Mesendoderm (in vitro differentiated cells): ENCODE measurements at regions not wholly inside any gene's neighbourhood (a gene's known extent, or its start where the extent isn't known, plus 50 kb on each side); places are given as distances from the start of the nearest gene placed in this dataset.
"Not testable (repeated sequence)": the region's sequence is repeated elsewhere in the genome, so short reads cannot be mapped to it uniquely, and the experiment has no call there.

Source experiments
- DNase-seq: peaks from one replicate; pipeline ENCODE4 v3.0.0; 2013
- H2AK5ac ChIP-seq: 2 replicates; pipeline ENCODE4 v1.6.1; 2013; ENCODE audit warnings: low read length, inconsistent platforms
- H2BK120ac ChIP-seq: 2 replicates; pipeline ENCODE4 v1.6.1; 2013; ENCODE audit warnings: low read depth, mild to moderate bottlenecking, low read length, moderate library complexity, mixed read lengths
- H2BK15ac ChIP-seq: replicated peaks from 2 replicates; pipeline ENCODE4 v1.6.1; 2013; ENCODE audit warnings: low read depth, mild to moderate bottlenecking, moderate library complexity
- H2BK5ac ChIP-seq: 2 replicates; pipeline ENCODE4 v1.6.1; 2013; ENCODE audit warnings: low read length, inconsistent platforms
- H3K18ac ChIP-seq: 2 replicates; pipeline ENCODE4 v1.6.1; 2013; ENCODE audit warnings: mild to moderate bottlenecking, low read length, mixed read lengths
- H3K23ac ChIP-seq: one replicate; pipeline ENCODE4 v1.6.1; 2013; ENCODE audit warnings: low read length
- H3K27ac ChIP-seq: 2 replicates; pipeline ENCODE4 v1.5.1; 2013; ENCODE audit warnings: low read depth, mild to moderate bottlenecking, inconsistent platforms, low read length, moderate library complexity
- H3K27me3 ChIP-seq: 2 replicates; pipeline ENCODE4 v1.6.1; 2013; ENCODE audit warnings: low read length, control low read depth, mild to moderate bottlenecking, inconsistent platforms; ENCODE audit not compliant: insufficient read depth, poor library complexity
- H3K36me3 ChIP-seq: 2 replicates; pipeline ENCODE4 v1.6.1; 2013; ENCODE audit warnings: low read length, inconsistent platforms; ENCODE audit not compliant: control insufficient read depth, insufficient read depth
- H3K4ac ChIP-seq: one replicate; pipeline ENCODE4 v1.6.1; 2013; ENCODE audit warnings: low read depth, mild to moderate bottlenecking, low read length, moderate library complexity
- H3K4me1 ChIP-seq: 2 replicates; pipeline ENCODE4 v1.6.1; 2013; ENCODE audit warnings: low read depth, low read length, inconsistent platforms; ENCODE audit not compliant: control insufficient read depth
- H3K4me2 ChIP-seq: 2 replicates; pipeline ENCODE4 v1.6.1; 2013; ENCODE audit warnings: low read length
- H3K4me3 ChIP-seq: 2 replicates; pipeline ENCODE4 v1.5.1; 2013; ENCODE audit warnings: mild to moderate bottlenecking, low read length
- H3K56ac ChIP-seq: one replicate; pipeline ENCODE4 v1.6.1; 2013; ENCODE audit warnings: low read length
- H3K79me1 ChIP-seq: 2 replicates; pipeline ENCODE4 v1.6.1; 2013; ENCODE audit warnings: low read length, inconsistent platforms
- H3K79me2 ChIP-seq: 2 replicates; pipeline ENCODE4 v1.6.1; 2013; ENCODE audit warnings: mild to moderate bottlenecking, low read length; ENCODE audit not compliant: control insufficient read depth, insufficient read depth
- H3K9ac ChIP-seq: 2 replicates; pipeline ENCODE4 v1.6.1; 2013; ENCODE audit warnings: low read length, inconsistent platforms
- H4K5ac ChIP-seq: one replicate; pipeline ENCODE4 v1.6.1; 2013; ENCODE audit warnings: low read length
- H4K8ac ChIP-seq: one replicate; pipeline ENCODE4 v1.6.1; 2013; ENCODE audit warnings: low read depth, mild to moderate bottlenecking, control low read depth, low read length, moderate library complexity
- WGBS: extraction: QIAGEN DNeasy Blood & Tissue Kit; methylation state at CpG from one replicate; pipeline ENCODE4 v1.1.7; 2013; ENCODE audit warnings: low lambda C conversion rate, missing lambda C conversion rate; ENCODE audit not compliant: insufficient coverage; ENCODE audit errors: extremely low coverage; 5-methylcytosine and 5-hydroxymethylcytosine counted together

- Histone ChIP-seq H2BK15ac (no peak overlapping the region), H3K27ac (no peak overlapping the region), H3K36me3 (no peaks in the 10 kb centered on the region), H3K4ac (no peak overlapping the region), H3K4me2 (no peak overlapping the region), H3K79me1 (no peaks in the 10 kb centered on the region), H3K9ac (no peak overlapping the region), H3K4me1 (peaks cover 2% of the 10 kb centered on the region), H3K4me3 (no peak overlapping the region), H2BK5ac (no peak overlapping the region), H3K79me2 (no peaks in the 10 kb centered on the region), H3K23ac (no peak overlapping the region), H3K27me3 (no peaks in the 10 kb centered on the region), H2BK120ac (no peak overlapping the region), H3K18ac (no peak overlapping the region), H3K56ac (no peak overlapping the region), H4K8ac (no peak overlapping the region), H4K5ac (no peak overlapping the region), H2AK5ac (no peak overlapping the region)
- DNase-seq: no peak
- no CpG with 5 or more reads among the region's 2 CpGs for WGBS
Observed at GRCh38 chr4:67328018-67328278, 217.4 kb downstream of the CENPC start.

DNA sequence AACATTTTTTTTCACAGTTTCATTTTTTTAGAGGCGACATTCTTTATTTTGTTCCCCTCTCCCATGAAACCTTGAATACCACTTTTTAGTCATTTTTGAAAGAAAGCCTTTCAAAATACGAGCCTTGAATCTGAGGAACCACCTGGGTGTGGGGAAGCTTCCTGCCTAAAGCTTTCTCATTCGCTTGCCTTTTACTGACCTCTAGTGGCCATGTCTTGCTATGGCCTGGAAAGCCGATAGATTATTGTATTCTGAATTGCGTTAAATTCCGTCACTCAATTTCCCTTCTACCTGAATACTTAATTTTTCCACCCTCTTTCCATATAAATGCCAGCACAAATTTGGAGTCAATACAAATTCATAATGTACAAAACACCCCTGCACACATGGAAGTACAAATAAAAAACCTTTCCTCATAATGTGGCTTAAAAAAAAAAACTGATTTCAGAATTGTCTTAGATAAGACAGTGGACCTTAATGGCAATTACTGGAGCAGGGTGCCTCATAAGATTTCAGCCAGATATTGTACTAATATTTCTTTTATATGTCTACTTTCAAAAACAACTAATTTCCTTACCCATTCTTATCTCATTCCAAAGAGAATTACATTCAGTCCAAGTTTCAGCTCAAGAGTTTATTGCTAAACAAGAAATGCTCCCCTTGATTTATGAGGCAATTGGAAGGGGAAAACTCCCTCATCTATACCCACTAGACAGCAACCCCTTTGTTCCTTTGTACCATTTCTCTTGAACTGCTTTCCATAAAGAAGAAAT is 217.9 kb downstream of the CENPC start:
- H3K27ac ChIP-seq: no peak overlapping the region
- H2BK120ac ChIP-seq: no peak overlapping the region
- no peaks in the 10 kb centered on the region for H3K36me3 ChIP-seq
- H2BK15ac ChIP-seq: no peak overlapping the region
- H3K9ac ChIP-seq: no peak overlapping the region
- no peaks in the 10 kb centered on the region for H3K27me3 ChIP-seq
- no peak overlapping the region for H3K56ac ChIP-seq
- H2AK5ac ChIP-seq: no peak overlapping the region
- H4K5ac ChIP-seq: no peak overlapping the region
- H2BK5ac ChIP-seq: no peak overlapping the region
- H3K4ac ChIP-seq: no peak overlapping the region
- no peak overlapping the region for H4K8ac ChIP-seq
- no peak overlapping the region for H3K23ac ChIP-seq
- WGBS: no CpG with 5 or more reads among the region's 6 CpGs
- peaks cover 2% of the 10 kb centered on the region for H3K4me1 ChIP-seq
- no peak overlapping the region for H3K4me3 ChIP-seq
- DNase-seq: peak; percentile 72
- H3K18ac ChIP-seq: no peak overlapping the region
- H3K4me2 ChIP-seq: no peak overlapping the region
- H3K79me2 ChIP-seq: no peaks in the 10 kb centered on the region
- no peaks in the 10 kb centered on the region for H3K79me1 ChIP-seq

- H2BK120ac ChIP-seq: no peak overlapping the region
- H3K9ac ChIP-seq: no peak overlapping the region
- no peak overlapping the region for H2AK5ac ChIP-seq
- no peak overlapping the region for H3K23ac ChIP-seq
- no peak overlapping the region for H4K8ac ChIP-seq
- no peak overlapping the region for H3K4ac ChIP-seq
- no peak overlapping the region for H3K4me2 ChIP-seq
- H3K4me1 ChIP-seq: peaks cover 2% of the 10 kb centered on the region
- no peaks in the 10 kb centered on the region for H3K79me2 ChIP-seq
- H2BK5ac ChIP-seq: no peak overlapping the region
- DNase-seq: peak; percentile 20
- H4K5ac ChIP-seq: no peak overlapping the region
- H3K36me3 ChIP-seq: no peaks in the 10 kb centered on the region
- H3K18ac ChIP-seq: no peak overlapping the region
- H3K27ac ChIP-seq: no peak overlapping the region
- H3K27me3 ChIP-seq: no peaks in the 10 kb centered on the region
- WGBS: no CpG with 5 or more reads among the region's 2 CpGs
- H2BK15ac ChIP-seq: no peak overlapping the region
- no peaks in the 10 kb centered on the region for H3K79me1 ChIP-seq
- H3K4me3 ChIP-seq: no peak overlapping the region
- no peak overlapping the region for H3K56ac ChIP-seq
Observed at GRCh38 chr4:67325791-67326190, 219.5 kb downstream of the CENPC start.

DNA sequence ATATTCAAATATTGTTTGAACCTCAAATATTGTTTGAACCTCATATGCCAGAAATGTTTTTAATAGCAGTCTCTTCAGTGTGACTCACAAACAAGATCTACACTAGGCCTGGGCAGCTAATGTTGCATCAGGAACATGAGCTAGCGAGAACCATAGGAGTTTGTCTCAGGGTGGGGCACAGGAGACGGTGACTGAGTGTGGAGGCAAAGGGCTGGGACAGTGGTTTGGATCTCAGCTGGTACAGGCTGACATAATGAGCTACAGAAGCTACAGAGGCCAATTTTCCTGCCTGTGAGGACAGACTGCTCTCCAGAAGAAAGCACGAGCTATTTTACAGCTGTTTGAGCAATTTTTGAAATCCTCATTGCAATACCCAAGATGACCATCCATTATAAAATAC is 224.7 kb downstream of the CENPC start:
- H3K4ac ChIP-seq: no peak overlapping the region
- no CpG with 5 or more reads among the region's 3 CpGs for WGBS
- H3K27me3 ChIP-seq: no peaks in the 10 kb centered on the region
- no peak overlapping the region for H4K5ac ChIP-seq
- no peaks in the 10 kb centered on the region for H3K79me2 ChIP-seq
- no peak overlapping the region for H3K27ac ChIP-seq
- no peak overlapping the region for H4K8ac ChIP-seq
- DNase-seq: no peak
- no peak overlapping the region for H2BK5ac ChIP-seq
- no peak overlapping the region for H2BK120ac ChIP-seq
- no peaks in the 10 kb centered on the region for H3K36me3 ChIP-seq
- no peak overlapping the region for H3K4me3 ChIP-seq
- H3K79me1 ChIP-seq: no peaks in the 10 kb centered on the region
- H3K4me2 ChIP-seq: no peak overlapping the region
- H3K56ac ChIP-seq: no peak overlapping the region
- H3K9ac ChIP-seq: no peak overlapping the region
- no peak overlapping the region for H3K23ac ChIP-seq
- no peak overlapping the region for H3K18ac ChIP-seq
- no peak overlapping the region for H2AK5ac ChIP-seq
- peaks cover 2% of the 10 kb centered on the region for H3K4me1 ChIP-seq
- no peak overlapping the region for H2BK15ac ChIP-seq

GRCh38 chr4:67319607-67320006 is 225.7 kb downstream of the CENPC start:
- WGBS: no CpG with 5 or more reads among the region's 6 CpGs
- not testable (repeated sequence) for H3K4ac ChIP-seq, H3K23ac ChIP-seq, H3K79me1 ChIP-seq, H3K9ac ChIP-seq, H3K56ac ChIP-seq, H2BK120ac ChIP-seq, H3K18ac ChIP-seq, H3K4me3 ChIP-seq, H3K79me2 ChIP-seq, H3K4me1 ChIP-seq, H2BK15ac ChIP-seq, H3K27me3 ChIP-seq, H3K27ac ChIP-seq, H3K4me2 ChIP-seq, H2BK5ac ChIP-seq, DNase-seq, H2AK5ac ChIP-seq, H4K5ac ChIP-seq, H3K36me3 ChIP-seq, H4K8ac ChIP-seq

- WGBS: no CpG with 5 or more reads among the region's 11 CpGs
Observed at GRCh38 chr4:67300497-67301185, 244.7 kb downstream of the CENPC start.

More at GRCh38 chr4:67300497-67301185, 244.7 kb downstream of the CENPC start:
- DNase-seq: peak; percentile 14
- not testable (repeated sequence) for H3K79me1 ChIP-seq, H3K27ac ChIP-seq, H3K56ac ChIP-seq, H4K5ac ChIP-seq, H2BK120ac ChIP-seq, H2AK5ac ChIP-seq, H3K4me2 ChIP-seq, H3K9ac ChIP-seq, H3K79me2 ChIP-seq, H4K8ac ChIP-seq, H3K4me1 ChIP-seq, H2BK5ac ChIP-seq, H3K36me3 ChIP-seq, H3K23ac ChIP-seq, H2BK15ac ChIP-seq, H3K4ac ChIP-seq, H3K4me3 ChIP-seq, H3K27me3 ChIP-seq, H3K18ac ChIP-seq
